ENCODE measurements at regions not wholly inside any gene's neighbourhood (a gene's known extent, or its start where the extent isn't known, plus 50 kb on each side); places are given as distances from the start of the nearest gene placed in this dataset.

- H3K79me2 ChIP-seq (ENCODE audit: control insufficient read depth, insufficient read depth, low read length): no peaks in the 10 kb centered on the region
These were observed 384.4 kb downstream of the DLEU7 start for GRCh38 chr13:50459046-50459445.

DNA sequence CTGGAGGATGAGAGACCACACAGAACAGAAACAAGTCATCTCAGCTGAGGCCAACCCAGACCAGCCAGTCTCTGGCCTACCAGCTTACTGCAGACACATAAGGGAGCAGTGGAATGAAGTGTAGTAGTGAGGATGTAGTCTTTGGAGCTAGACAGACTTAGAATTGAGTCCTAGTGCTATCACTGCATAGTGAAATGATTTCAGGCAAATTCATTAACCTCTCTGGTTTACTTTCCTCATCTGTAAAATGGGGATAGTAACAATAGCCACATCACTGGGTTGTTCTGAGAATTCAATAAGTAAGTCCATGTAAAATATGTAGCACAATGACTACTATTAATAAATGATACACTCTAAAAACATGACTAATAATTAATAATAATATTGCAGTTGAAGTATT is 383.8 kb downstream of the DLEU7 start:
- TF ChIP-seq EZH2 (IDR thresholded peaks at IDR 0.05; ENCODE audit: low read length, missing control alignments): no peak
- TF ChIP-seq CTCF (conservative IDR thresholded peaks at IDR 0.05 in 1 of 2, IDR thresholded peaks at IDR 0.05 in 1 of 2; ENCODE audit: low read depth in 1 of 2, low read length in 2 of 2): no peak
- Histone ChIP-seq H3K4me2 (ENCODE audit: extremely low read depth, insufficient read depth, low read length) (no peak overlapping the region), H3K4me3 (replicated peaks in 1 of 4; ENCODE audit: control extremely low read depth in 1 of 4, insufficient read depth in 1 of 4, low read depth in 3 of 4, low read length in 4 of 4) (no peak overlapping the region), H3K27ac (ENCODE audit: insufficient read depth, low read length) (no peak overlapping the region), H3K9ac (ENCODE audit: insufficient read depth, low read length) (no peak overlapping the region), H4K20me1 (ENCODE audit: control insufficient read depth, extremely low read depth, insufficient read depth, low read length) (no peaks in the 10 kb centered on the region), H3K4me1 (ENCODE audit: control insufficient read depth, extremely low read depth, insufficient read depth, low read length) (no peaks in the 10 kb centered on the region), H3K9me3 (ENCODE audit: control insufficient read depth, insufficient read depth, low read depth, low read length) (no peaks in the 10 kb centered on the region), H3K79me2 (ENCODE audit: control insufficient read depth, insufficient read depth, low read length) (no peaks in the 10 kb centered on the region), H3K27me3 (ENCODE audit: control insufficient read depth, insufficient read depth, low read length) (no peaks in the 10 kb centered on the region), H2AFZ (ENCODE audit: low read length) (no peak overlapping the region), H3K36me3 (ENCODE audit: control insufficient read depth, insufficient read depth, low read length) (no peaks in the 10 kb centered on the region)
- DNase-seq (ENCODE audit: low read depth in 2 of 2): no peak

More at GRCh38 chr13:50459046-50459445, 384.4 kb downstream of the DLEU7 start:
- Histone ChIP-seq H3K9me3 (ENCODE audit: control insufficient read depth, insufficient read depth, low read depth, low read length) (no peaks in the 10 kb centered on the region), H4K20me1 (ENCODE audit: control insufficient read depth, extremely low read depth, insufficient read depth, low read length) (no peaks in the 10 kb centered on the region), H3K4me1 (ENCODE audit: control insufficient read depth, extremely low read depth, insufficient read depth, low read length) (no peaks in the 10 kb centered on the region), H3K9ac (ENCODE audit: insufficient read depth, low read length) (no peak overlapping the region), H3K27ac (ENCODE audit: insufficient read depth, low read length) (no peak overlapping the region), H2AFZ (ENCODE audit: low read length) (no peak overlapping the region), H3K27me3 (ENCODE audit: control insufficient read depth, insufficient read depth, low read length) (no peaks in the 10 kb centered on the region), H3K36me3 (ENCODE audit: control insufficient read depth, insufficient read depth, low read length) (no peaks in the 10 kb centered on the region), H3K4me3 (replicated peaks in 1 of 4; ENCODE audit: control extremely low read depth in 1 of 4, insufficient read depth in 1 of 4, low read depth in 3 of 4, low read length in 4 of 4) (no peak overlapping the region), H3K4me2 (ENCODE audit: extremely low read depth, insufficient read depth, low read length) (no peak overlapping the region)
- TF ChIP-seq EZH2 (IDR thresholded peaks at IDR 0.05; ENCODE audit: low read length, missing control alignments): no peak
- TF ChIP-seq CTCF (conservative IDR thresholded peaks at IDR 0.05 in 1 of 2, IDR thresholded peaks at IDR 0.05 in 1 of 2; ENCODE audit: low read depth in 1 of 2, low read length in 2 of 2): no peak
- no peak for DNase-seq (ENCODE audit: low read depth in 2 of 2)

DNA sequence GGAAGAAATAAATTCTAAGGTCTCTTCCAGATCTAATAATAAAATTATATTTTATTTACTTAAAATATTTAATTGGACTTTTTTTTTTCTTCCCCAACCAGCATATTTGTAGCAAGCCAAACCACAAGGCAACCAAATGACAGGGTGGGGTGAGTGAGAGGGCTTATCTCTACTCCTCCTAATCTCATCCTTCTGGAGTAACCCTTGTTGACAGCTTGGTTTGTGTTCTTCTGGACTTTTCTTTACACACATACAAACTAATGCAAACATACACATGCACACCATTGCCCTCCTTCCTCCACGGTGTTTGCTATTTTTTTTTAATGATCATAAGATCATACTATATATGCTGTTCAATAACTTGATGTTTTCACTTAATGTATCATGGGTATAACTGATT is 383.1 kb downstream of the DLEU7 start:
- H3K4me2 ChIP-seq (ENCODE audit: extremely low read depth, insufficient read depth, low read length): no peak overlapping the region

More for the DNA sequence above, 383.1 kb downstream of the DLEU7 start:
- no peak overlapping the region for H2AFZ ChIP-seq (ENCODE audit: low read length)
- H3K9ac ChIP-seq (ENCODE audit: insufficient read depth, low read length): no peak overlapping the region
- H3K27me3 ChIP-seq (ENCODE audit: control insufficient read depth, insufficient read depth, low read length): no peaks in the 10 kb centered on the region
- DNase-seq (ENCODE audit: low read depth in 2 of 2): no peak
- H3K4me1 ChIP-seq (ENCODE audit: control insufficient read depth, extremely low read depth, insufficient read depth, low read length): no peaks in the 10 kb centered on the region
- no peak overlapping the region for H3K4me3 ChIP-seq (replicated peaks in 1 of 4; ENCODE audit: control extremely low read depth in 1 of 4, insufficient read depth in 1 of 4, low read depth in 3 of 4, low read length in 4 of 4)
- H3K27ac ChIP-seq (ENCODE audit: insufficient read depth, low read length): no peak overlapping the region
- no peaks in the 10 kb centered on the region for H3K79me2 ChIP-seq (ENCODE audit: control insufficient read depth, insufficient read depth, low read length)
- no peaks in the 10 kb centered on the region for H4K20me1 ChIP-seq (ENCODE audit: control insufficient read depth, extremely low read depth, insufficient read depth, low read length)
- H3K36me3 ChIP-seq (ENCODE audit: control insufficient read depth, insufficient read depth, low read length): no peaks in the 10 kb centered on the region
- TF ChIP-seq CTCF (conservative IDR thresholded peaks at IDR 0.05 in 1 of 2, IDR thresholded peaks at IDR 0.05 in 1 of 2; ENCODE audit: low read depth in 1 of 2, low read length in 2 of 2) (no peak), EZH2 (IDR thresholded peaks at IDR 0.05; ENCODE audit: low read length, missing control alignments) (no peak)
- H3K9me3 ChIP-seq (ENCODE audit: control insufficient read depth, insufficient read depth, low read depth, low read length): no peaks in the 10 kb centered on the region

Measured in fibroblast of lung (primary cell).